Stimulated activated CD4-positive, alpha-beta T cell treated with anti-CD3 and anti-CD28 coated beads, TNF-alpha, amount 100 ng/mL, for 4 hours (primary cell): ENCODE measurements at regions not wholly inside any gene's neighbourhood (a gene's known extent, or its start where the extent isn't known, plus 50 kb on each side); places are given as distances from the start of the nearest gene placed in this dataset.

Experiments
- DNase-seq, 3 experiments: peaks; one replicate each; pipeline ENCODE4 v3.0.0-alpha.2; 2020; ENCODE audit warnings: low read depth in 3 of 3

- no peak for DNase-seq
Measured at GRCh38 chr18:78069784-78070664, 820.4 kb downstream of the GALR1 start.

- no peak for DNase-seq
Measured at GRCh38 chr18:78071166-78071710, 821.6 kb downstream of the GALR1 start.

GRCh38 chr18:78071776-78072175, 822.1 kb downstream of the GALR1 start:
- no peak for DNase-seq

- no peak for DNase-seq
Measured at GRCh38 chr18:78072375-78072774, 822.7 kb downstream of the GALR1 start.

- no peak for DNase-seq
Measured at GRCh38 chr18:78073275-78073674, 823.6 kb downstream of the GALR1 start.

- no peak for DNase-seq
Measured at GRCh38 chr18:78074400-78075020, 824.9 kb downstream of the GALR1 start.

GRCh38 chr18:78080081-78080480, 830.4 kb downstream of the GALR1 start:
- no peak for DNase-seq

GRCh38 chr18:78080761-78081160, 831.1 kb downstream of the GALR1 start:
- no peak for DNase-seq

GRCh38 chr18:78082816-78083215, 833.2 kb downstream of the GALR1 start:
- no peak for DNase-seq

- no peak for DNase-seq
Measured at GRCh38 chr18:78085241-78086185, 835.9 kb downstream of the GALR1 start.

GRCh38 chr18:78086931-78087330, 837.3 kb downstream of the GALR1 start:
- DNase-seq, result no peak

- DNase-seq, result no peak
Measured at GRCh38 chr18:78087338-78087737, 837.7 kb downstream of the GALR1 start.

- no peak for DNase-seq
Measured at GRCh38 chr18:78090584-78090983, 840.9 kb downstream of the GALR1 start.

- DNase-seq, result no peak
Measured at GRCh38 chr18:78092901-78093300, 843.3 kb downstream of the GALR1 start.

- no peak for DNase-seq
Measured at GRCh38 chr18:78099979-78100588, 850.4 kb downstream of the GALR1 start.

- DNase-seq, result no peak
Measured at GRCh38 chr18:78101091-78101490, 851.4 kb downstream of the GALR1 start.

- DNase-seq, result no peak
Measured at GRCh38 chr18:78102135-78102534, 852.5 kb downstream of the GALR1 start.

GRCh38 chr18:78105611-78106010, 856.0 kb downstream of the GALR1 start:
- DNase-seq, result no peak

- DNase-seq, result no peak
Measured at GRCh38 chr18:78106946-78107345, 857.3 kb downstream of the GALR1 start.

- DNase-seq, result no peak
Measured at GRCh38 chr18:78107363-78107762, 857.7 kb downstream of the GALR1 start.

- no peak for DNase-seq
Measured at GRCh38 chr18:78108554-78108953, 858.9 kb downstream of the GALR1 start.
